NCI-H2107 treated with DMSO at 0.1 percent for 48 hours (cell line): ENCODE measurements at regions not wholly inside any gene's neighbourhood (a gene's known extent, or its start where the extent isn't known, plus 50 kb on each side); places are given as distances from the start of the nearest gene placed in this dataset.

Experiments
- DNase-seq: peaks from one replicate; lab custom pipeline; 2025; ENCODE audit not compliant: unreplicated experiment; lab: John Stamatoyannopoulos, UW

- DNase-seq, result no peak
These were observed 392.2 kb downstream of the DIPK2A start for GRCh38 chr3:144363856-144364255.

- DNase-seq, result no peak
These were observed 393.1 kb downstream of the DIPK2A start for GRCh38 chr3:144364737-144365136.

GRCh38 chr3:144369129-144369879, 397.7 kb downstream of the DIPK2A start:
- DNase-seq, result no peak

GRCh38 chr3:144375088-144375487, 403.5 kb downstream of the DIPK2A start:
- no peak for DNase-seq

GRCh38 chr3:144380849-144381248, 409.2 kb downstream of the DIPK2A start:
- DNase-seq, result no peak

- no peak for DNase-seq
These were observed 410.0 kb downstream of the DIPK2A start for GRCh38 chr3:144381607-144382006.

GRCh38 chr3:144384241-144384979, 412.8 kb downstream of the DIPK2A start:
- no peak for DNase-seq

- no peak for DNase-seq
These were observed 419.2 kb downstream of the DIPK2A start for GRCh38 chr3:144390786-144391185.

- no peak for DNase-seq
These were observed 419.6 kb downstream of the DIPK2A start for GRCh38 chr3:144391236-144391635.

GRCh38 chr3:144394032-144394431, 422.4 kb downstream of the DIPK2A start:
- DNase-seq, result no peak

GRCh38 chr3:144402430-144402829, 430.8 kb downstream of the DIPK2A start:
- no peak for DNase-seq

- no peak for DNase-seq
These were observed 431.4 kb downstream of the DIPK2A start for GRCh38 chr3:144403040-144403457.

- no peak for DNase-seq
These were observed 435.7 kb downstream of the DIPK2A start for GRCh38 chr3:144407335-144407734.

- no peak for DNase-seq
These were observed 437.7 kb downstream of the DIPK2A start for GRCh38 chr3:144409319-144409718.

GRCh38 chr3:144413068-144413467, 441.4 kb downstream of the DIPK2A start:
- DNase-seq, result no peak

- no peak for DNase-seq
These were observed 443.9 kb downstream of the DIPK2A start for GRCh38 chr3:144415492-144415891.

GRCh38 chr3:144424606-144425005, 453.0 kb downstream of the DIPK2A start:
- no peak for DNase-seq

GRCh38 chr3:144426366-144426765, 454.7 kb downstream of the DIPK2A start:
- no peak for DNase-seq

- DNase-seq, result no peak
These were observed 455.3 kb downstream of the DIPK2A start for GRCh38 chr3:144426967-144427366.

GRCh38 chr3:144429719-144430121, 458.1 kb downstream of the DIPK2A start:
- DNase-seq, result no peak

GRCh38 chr3:144431134-144431533, 459.5 kb downstream of the DIPK2A start:
- no peak for DNase-seq

GRCh38 chr3:144433006-144433405, 461.4 kb downstream of the DIPK2A start:
- no peak for DNase-seq
